Bronchial epithelial cell (primary cell): ENCODE measurements at regions not wholly inside any gene's neighbourhood (a gene's known extent, or its start where the extent isn't known, plus 50 kb on each side); places are given as distances from the start of the nearest gene placed in this dataset.

Experiments
- DNase-seq: peaks from one replicate; pipeline ENCODE4 v3.0.0-alpha.2; 2010; ENCODE audit warnings: low read depth
- FAIRE-seq: peaks from 2 replicates; lab custom pipeline; 2011; peaks lifted over from hg19 to GRCh38; lab: Jason Lieb, UNC
- H3K27me3 ChIP-seq: 2 replicates; pipeline ENCODE4 v1.5.1; 2011; ENCODE audit warnings: low read length; ENCODE audit not compliant: control insufficient read depth, insufficient read depth
- H3K36me3 ChIP-seq: 2 replicates; pipeline ENCODE4 v1.5.1; 2011; ENCODE audit warnings: low read length; ENCODE audit not compliant: control insufficient read depth, insufficient read depth
- H3K4me3 ChIP-seq: 2 replicates; pipeline ENCODE4 v1.5.1; 2011; ENCODE audit warnings: mild to moderate bottlenecking, low read depth, low read length, control low read depth
- TF ChIP-seq, protein P1 (sequence below): IDR thresholded peaks from 2 replicates; pipeline ENCODE4 v1.5.1; 2011; ENCODE audit warnings: mild to moderate bottlenecking, moderate library complexity, low read length, control low read depth, inconsistent platforms; ENCODE audit not compliant: insufficient read depth, severe bottlenecking

DNA sequence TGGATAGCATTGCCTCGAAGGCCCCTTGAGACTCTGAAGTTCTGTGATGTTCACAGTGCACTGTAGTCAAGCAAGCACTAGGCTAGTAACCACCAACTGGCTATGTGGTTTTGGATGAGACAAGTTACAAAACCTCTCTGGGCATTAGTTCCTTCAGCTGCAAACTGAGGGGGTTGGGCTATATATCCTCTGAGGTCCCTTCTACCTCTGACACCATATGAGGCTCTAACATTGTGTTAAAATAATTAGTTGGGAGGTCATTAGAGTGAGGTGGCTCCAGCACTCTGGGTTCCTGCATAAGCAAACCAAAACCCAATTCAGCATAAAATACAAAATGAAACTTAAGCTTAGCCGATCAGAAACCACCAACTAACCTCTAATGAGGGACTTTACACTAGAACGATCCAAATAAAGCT, 209.5 kb upstream of the LRRN1 start:
- FAIRE-seq (no peak), DNase-seq (no peak)
- no peak overlapping the region for H3K4me3 ChIP-seq
- TF ChIP-seq, protein P1, sequence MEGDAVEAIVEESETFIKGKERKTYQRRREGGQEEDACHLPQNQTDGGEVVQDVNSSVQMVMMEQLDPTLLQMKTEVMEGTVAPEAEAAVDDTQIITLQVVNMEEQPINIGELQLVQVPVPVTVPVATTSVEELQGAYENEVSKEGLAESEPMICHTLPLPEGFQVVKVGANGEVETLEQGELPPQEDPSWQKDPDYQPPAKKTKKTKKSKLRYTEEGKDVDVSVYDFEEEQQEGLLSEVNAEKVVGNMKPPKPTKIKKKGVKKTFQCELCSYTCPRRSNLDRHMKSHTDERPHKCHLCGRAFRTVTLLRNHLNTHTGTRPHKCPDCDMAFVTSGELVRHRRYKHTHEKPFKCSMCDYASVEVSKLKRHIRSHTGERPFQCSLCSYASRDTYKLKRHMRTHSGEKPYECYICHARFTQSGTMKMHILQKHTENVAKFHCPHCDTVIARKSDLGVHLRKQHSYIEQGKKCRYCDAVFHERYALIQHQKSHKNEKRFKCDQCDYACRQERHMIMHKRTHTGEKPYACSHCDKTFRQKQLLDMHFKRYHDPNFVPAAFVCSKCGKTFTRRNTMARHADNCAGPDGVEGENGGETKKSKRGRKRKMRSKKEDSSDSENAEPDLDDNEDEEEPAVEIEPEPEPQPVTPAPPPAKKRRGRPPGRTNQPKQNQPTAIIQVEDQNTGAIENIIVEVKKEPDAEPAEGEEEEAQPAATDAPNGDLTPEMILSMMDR = no peak
- no peaks in the 10 kb centered on the region for H3K36me3 ChIP-seq
- no peaks in the 10 kb centered on the region for H3K27me3 ChIP-seq

- DNase-seq (no peak), FAIRE-seq (no peak)
- no peaks in the 10 kb centered on the region for H3K36me3 ChIP-seq
- no peaks in the 10 kb centered on the region for H3K27me3 ChIP-seq
- TF ChIP-seq, protein P1 = no peak
- no peak overlapping the region for H3K4me3 ChIP-seq
Measured at GRCh38 chr3:3587647-3587972, 211.6 kb upstream of the LRRN1 start.

GRCh38 chr3:3586843-3587646, 212.2 kb upstream of the LRRN1 start:
- H3K4me3 ChIP-seq = no peak overlapping the region
- FAIRE-seq (no peak), DNase-seq (no peak)
- no peaks in the 10 kb centered on the region for H3K27me3 ChIP-seq
- TF ChIP-seq, protein P1 = no peak
- H3K36me3 ChIP-seq = no peaks in the 10 kb centered on the region

DNA sequence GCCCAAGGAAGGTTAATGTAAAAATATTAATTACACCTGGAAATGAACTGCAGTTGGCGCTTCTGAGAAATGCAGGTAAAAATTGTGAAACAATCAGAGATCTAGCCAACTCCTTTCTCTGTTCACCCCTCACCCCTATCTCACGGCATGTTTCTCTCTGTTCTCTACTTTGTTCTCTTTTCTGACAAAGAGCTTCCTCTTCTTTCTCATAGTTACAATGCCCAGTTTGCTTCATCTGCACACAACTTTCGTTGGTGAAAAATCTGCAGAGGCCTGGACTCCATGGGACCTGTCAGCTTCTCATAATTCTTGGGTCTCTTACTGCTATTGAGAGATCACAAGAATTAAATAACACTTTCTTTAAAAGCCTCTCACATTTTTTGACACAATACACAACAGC, 212.9 kb upstream of the LRRN1 start:
- TF ChIP-seq, protein P1 = no peak
- Histone ChIP-seq H3K27me3 (no peaks in the 10 kb centered on the region), H3K4me3 (no peak overlapping the region), H3K36me3 (no peaks in the 10 kb centered on the region)
- FAIRE-seq (no peak), DNase-seq (no peak)

GRCh38 chr3:3579658-3580057, 219.6 kb upstream of the LRRN1 start:
- H3K4me3 ChIP-seq = no peak overlapping the region
- FAIRE-seq (no peak), DNase-seq (no peak)
- H3K27me3 ChIP-seq = no peaks in the 10 kb centered on the region
- no peaks in the 10 kb centered on the region for H3K36me3 ChIP-seq
- TF ChIP-seq, protein P1 = no peak

DNA sequence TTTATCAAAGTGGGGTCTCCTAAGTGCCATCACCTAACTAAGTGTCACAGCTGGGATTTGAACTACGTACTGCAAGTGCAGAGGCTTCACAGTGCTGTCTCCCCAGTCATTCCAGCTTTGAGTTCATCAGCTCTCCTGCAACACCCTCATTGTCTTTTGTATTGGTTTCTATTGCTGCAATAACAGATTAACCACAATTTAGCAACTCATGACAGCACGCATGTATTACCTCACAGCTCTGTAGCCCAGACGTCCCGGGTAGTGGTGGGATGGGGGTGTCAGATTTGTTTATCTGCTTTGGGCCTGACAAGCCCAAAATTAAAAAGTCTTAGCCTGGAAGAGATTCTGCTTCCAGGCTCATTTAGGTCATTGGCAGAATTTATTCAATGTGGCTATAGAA, 220.5 kb upstream of the LRRN1 start:
- Histone ChIP-seq H3K27me3 (no peaks in the 10 kb centered on the region), H3K4me3 (no peak overlapping the region), H3K36me3 (no peaks in the 10 kb centered on the region)
- DNase-seq = no peak
- TF ChIP-seq, protein P1 = no peak
- FAIRE-seq = no peak
